Activated naive CD4-positive, alpha-beta T cell treated with anti-CD3 and anti-CD28 coated beads, Interleukin-2, amount 10 ng/mL, durations not matched to agents 7 days and 5 days (primary cell): ENCODE measurements at regions not wholly inside any gene's neighbourhood (a gene's known extent, or its start where the extent isn't known, plus 50 kb on each side); places are given as distances from the start of the nearest gene placed in this dataset.

Experiments used
- CTCF ChIA-PET: fragments of 350-600 bp; sonication (Branson Sonifier 250); formaldehyde crosslinking; loops from one replicate; lab custom pipeline; 2021; ENCODE audit warnings: antibody characterized with exemption; lab: Charles Lee
- DNase-seq: peaks from one replicate; pipeline ENCODE4 v3.0.0-alpha.2; 2020
- H3K27ac Mint-ChIP-seq: one replicate; pipeline ENCODE4 v1.8.0; 2021; ENCODE audit warnings: mild to moderate bottlenecking, moderate library complexity, mixed read lengths
- H3K27me3 Mint-ChIP-seq: one replicate; pipeline ENCODE4 v1.8.0; 2021; ENCODE audit warnings: mild to moderate bottlenecking, mixed read lengths
- H3K36me3 Mint-ChIP-seq: one replicate; pipeline ENCODE4 v1.8.0; 2021; ENCODE audit warnings: mixed read lengths
- H3K4me1 Mint-ChIP-seq: one replicate; pipeline ENCODE4 v1.8.0; 2021; ENCODE audit warnings: mixed read lengths
- H3K4me3 Mint-ChIP-seq: one replicate; pipeline ENCODE4 v1.8.0; 2021; ENCODE audit warnings: mild to moderate bottlenecking, moderate library complexity, mixed read lengths
- H3K9me3 Mint-ChIP-seq: one replicate; pipeline ENCODE4 v1.8.0; 2021; ENCODE audit warnings: mixed read lengths

DNA sequence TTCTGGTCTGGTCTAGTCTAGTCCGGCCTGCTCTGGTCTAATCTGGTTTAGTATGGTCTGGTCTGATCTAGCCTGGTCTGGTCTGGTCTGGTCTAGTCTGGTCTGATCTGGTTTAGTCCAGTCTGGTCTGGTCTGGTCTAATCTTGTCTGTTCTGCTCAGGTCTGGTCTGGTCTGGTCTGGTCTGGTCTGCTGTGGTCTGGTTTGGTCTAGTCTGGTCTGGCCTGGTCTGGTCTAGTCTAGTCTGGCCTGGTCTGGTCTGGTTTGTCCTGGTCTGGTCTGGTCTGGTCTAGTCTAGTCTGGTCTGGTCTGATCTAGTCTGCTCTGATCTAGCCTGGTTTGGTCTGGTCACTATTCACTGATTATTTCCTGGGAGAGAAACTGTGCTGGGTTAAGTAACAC lies 84.1 kb upstream of the PRR23E start:
- Mint-ChIP-seq H3K4me1 (no peaks in the 10 kb centered on the region), H3K9me3 (peaks cover 5% of the 10 kb centered on the region), H3K36me3 (no peaks in the 10 kb centered on the region), H3K27me3 (peaks cover 4% of the 10 kb centered on the region), H3K4me3 (no peak overlapping the region), H3K27ac (no peak overlapping the region)
- DNase-seq, result no peak
- CTCF ChIA-PET, result no interaction called here

- no peak for DNase-seq
- Mint-ChIP-seq H3K27me3 (peaks cover 4% of the 10 kb centered on the region), H3K4me1 (no peaks in the 10 kb centered on the region), H3K4me3 (no peak overlapping the region), H3K27ac (no peak overlapping the region), H3K9me3 (peaks cover 5% of the 10 kb centered on the region), H3K36me3 (no peaks in the 10 kb centered on the region)
- CTCF ChIA-PET, result no interaction called here
Observed at GRCh38 chr3:127110982-127111693, 81.8 kb upstream of the PRR23E start.

GRCh38 chr3:127112796-127113570 lies 79.9 kb upstream of the PRR23E start:
- no peak overlapping the region for H3K27ac Mint-ChIP-seq
- no peaks in the 10 kb centered on the region for H3K36me3 Mint-ChIP-seq
- H3K9me3 Mint-ChIP-seq, result peaks cover 5% of the 10 kb centered on the region
- H3K4me1 Mint-ChIP-seq, result no peaks in the 10 kb centered on the region
- no peak overlapping the region for H3K4me3 Mint-ChIP-seq
- H3K27me3 Mint-ChIP-seq, result peaks cover 4% of the 10 kb centered on the region
- no peak for DNase-seq
- CTCF ChIA-PET, result no interaction called here

GRCh38 chr3:127113571-127113891 lies 79.4 kb upstream of the PRR23E start:
- H3K27me3 Mint-ChIP-seq, result peaks cover 4% of the 10 kb centered on the region
- peaks cover 5% of the 10 kb centered on the region for H3K9me3 Mint-ChIP-seq
- H3K36me3 Mint-ChIP-seq, result no peaks in the 10 kb centered on the region
- DNase-seq, result no peak
- H3K27ac Mint-ChIP-seq, result no peak overlapping the region
- H3K4me3 Mint-ChIP-seq, result no peak overlapping the region
- no peaks in the 10 kb centered on the region for H3K4me1 Mint-ChIP-seq
- CTCF ChIA-PET, result no interaction called here

DNA sequence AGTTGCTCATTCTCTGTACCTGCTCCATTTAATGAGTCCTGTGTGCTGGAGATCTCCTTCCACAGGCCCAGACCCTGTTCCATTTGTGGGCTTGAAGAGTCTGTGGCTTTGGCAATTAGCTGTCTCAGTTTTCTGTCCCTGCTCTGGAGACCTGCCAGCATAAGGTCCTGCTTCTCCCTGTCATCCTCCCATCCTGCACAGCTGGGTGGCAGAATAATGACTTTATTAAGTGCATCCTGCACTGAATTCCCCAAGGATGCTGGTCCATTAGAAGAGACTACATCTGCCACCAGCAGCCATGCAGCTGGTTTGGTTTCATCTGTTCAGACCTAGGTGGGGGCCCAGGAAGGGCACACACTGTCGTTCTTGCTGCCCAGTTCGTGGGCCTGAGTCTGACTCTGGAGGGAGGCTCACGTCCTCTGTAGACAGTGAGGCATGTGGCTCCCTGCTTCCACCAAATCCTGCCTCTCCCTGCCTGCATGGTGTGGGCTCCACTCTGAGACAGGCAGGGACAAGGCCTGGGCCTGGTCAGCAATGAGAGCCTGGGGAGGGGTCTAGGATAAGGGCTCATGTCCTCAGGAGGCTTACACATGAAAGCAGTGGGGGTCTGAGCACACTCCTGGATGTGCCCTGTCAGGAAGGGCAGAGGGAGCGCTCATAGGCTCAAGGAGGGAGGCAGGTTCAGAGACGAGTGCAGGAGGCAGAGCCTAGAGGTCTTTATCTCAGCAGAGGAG lies 78.4 kb upstream of the PRR23E start:
- Mint-ChIP-seq H3K27ac (no peak overlapping the region), H3K9me3 (peaks cover 5% of the 10 kb centered on the region), H3K4me3 (no peak overlapping the region), H3K4me1 (no peaks in the 10 kb centered on the region), H3K27me3 (peaks cover 4% of the 10 kb centered on the region), H3K36me3 (no peaks in the 10 kb centered on the region)
- CTCF ChIA-PET, result no interaction called here
- DNase-seq, result no peak

GRCh38 chr3:127115691-127116351 lies 77.1 kb upstream of the PRR23E start:
- H3K4me1 Mint-ChIP-seq, result no peaks in the 10 kb centered on the region
- no peaks in the 10 kb centered on the region for H3K36me3 Mint-ChIP-seq
- no peak overlapping the region for H3K27ac Mint-ChIP-seq
- DNase-seq, result no peak
- H3K4me3 Mint-ChIP-seq, result no peak overlapping the region
- H3K9me3 Mint-ChIP-seq, result peaks cover 5% of the 10 kb centered on the region
- CTCF ChIA-PET, result no interaction called here
- no peaks in the 10 kb centered on the region for H3K27me3 Mint-ChIP-seq

GRCh38 chr3:127118366-127118765 lies 74.6 kb upstream of the PRR23E start:
- Mint-ChIP-seq H3K4me3 (no peak overlapping the region), H3K36me3 (no peaks in the 10 kb centered on the region), H3K27me3 (no peaks in the 10 kb centered on the region), H3K9me3 (no peaks in the 10 kb centered on the region), H3K27ac (no peak overlapping the region), H3K4me1 (no peaks in the 10 kb centered on the region)
- CTCF ChIA-PET, result no interaction called here
- DNase-seq, result no peak

- Mint-ChIP-seq H3K27ac (no peak overlapping the region), H3K4me1 (no peaks in the 10 kb centered on the region), H3K27me3 (peaks cover 4% of the 10 kb centered on the region), H3K36me3 (no peaks in the 10 kb centered on the region), H3K4me3 (no peak overlapping the region), H3K9me3 (no peaks in the 10 kb centered on the region)
- no peak for DNase-seq
- CTCF ChIA-PET, result no interaction called here
Observed at GRCh38 chr3:127119693-127120464, 73.1 kb upstream of the PRR23E start.

GRCh38 chr3:127120851-127121647 lies 71.9 kb upstream of the PRR23E start:
- Mint-ChIP-seq H3K4me3 (no peak overlapping the region), H3K4me1 (no peaks in the 10 kb centered on the region), H3K36me3 (no peaks in the 10 kb centered on the region), H3K9me3 (no peaks in the 10 kb centered on the region), H3K27ac (no peak overlapping the region), H3K27me3 (peaks cover 4% of the 10 kb centered on the region)
- CTCF ChIA-PET, result no interaction called here
- DNase-seq, result no peak

DNA sequence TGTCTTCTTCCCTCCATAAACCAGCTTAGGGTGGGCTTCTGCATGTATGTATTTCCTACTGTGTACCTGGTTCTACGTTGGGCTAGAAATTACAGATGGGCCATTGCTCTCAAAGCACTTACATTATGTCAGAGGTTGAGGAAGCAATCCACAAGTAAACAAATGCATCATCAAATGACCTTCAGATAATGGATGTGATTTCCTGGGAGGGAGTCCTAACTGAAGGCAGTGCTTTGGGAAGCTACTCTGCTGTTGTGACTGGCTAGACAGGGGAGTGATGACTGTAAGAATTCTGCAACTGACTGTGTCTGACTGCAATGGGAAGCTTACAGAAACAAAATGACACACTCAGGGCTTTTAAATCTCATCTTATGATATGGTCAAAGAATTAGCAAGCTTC lies 71.0 kb upstream of the PRR23E start:
- Mint-ChIP-seq H3K36me3 (no peaks in the 10 kb centered on the region), H3K4me3 (no peak overlapping the region), H3K4me1 (no peaks in the 10 kb centered on the region), H3K27ac (no peak overlapping the region), H3K27me3 (peaks cover 4% of the 10 kb centered on the region), H3K9me3 (no peaks in the 10 kb centered on the region)
- no peak for DNase-seq
- CTCF ChIA-PET, result no interaction called here

- Mint-ChIP-seq H3K4me1 (no peaks in the 10 kb centered on the region), H3K9me3 (no peaks in the 10 kb centered on the region), H3K27ac (no peak overlapping the region), H3K36me3 (no peaks in the 10 kb centered on the region), H3K4me3 (no peak overlapping the region), H3K27me3 (peaks cover 4% of the 10 kb centered on the region)
- no peak for DNase-seq
- CTCF ChIA-PET, result no interaction called here
Observed at GRCh38 chr3:127123533-127123932, 69.4 kb upstream of the PRR23E start.

DNA sequence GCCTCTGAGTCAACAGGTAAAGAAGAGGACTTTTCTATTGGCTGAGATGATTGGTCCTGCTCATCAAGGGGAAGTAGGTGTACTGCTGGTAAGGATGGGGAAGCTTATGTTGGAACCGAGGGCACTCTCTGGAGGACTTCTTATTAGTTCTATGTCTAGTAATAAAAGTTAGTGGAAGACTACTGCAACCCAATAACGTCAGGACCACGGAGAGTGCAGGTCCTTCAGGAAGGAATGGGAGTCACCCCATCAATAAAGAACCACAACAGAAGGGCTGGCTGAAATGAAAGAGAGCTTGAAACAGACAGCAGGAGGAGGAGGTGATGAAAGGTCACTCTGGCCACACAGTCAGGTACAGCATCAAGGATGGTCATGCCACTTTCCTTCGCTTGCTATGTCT lies 68.8 kb upstream of the PRR23E start:
- H3K9me3 Mint-ChIP-seq, result no peaks in the 10 kb centered on the region
- no peaks in the 10 kb centered on the region for H3K4me1 Mint-ChIP-seq
- H3K27me3 Mint-ChIP-seq, result peaks cover 4% of the 10 kb centered on the region

GRCh38 chr3:127131424-127132170 lies 61.3 kb upstream of the PRR23E start:
- Mint-ChIP-seq H3K36me3 (no peaks in the 10 kb centered on the region), H3K27ac (no peak overlapping the region), H3K27me3 (peaks cover 30% of the 10 kb centered on the region), H3K4me1 (no peaks in the 10 kb centered on the region), H3K4me3 (no peak overlapping the region), H3K9me3 (no peaks in the 10 kb centered on the region)
- CTCF ChIA-PET, result no interaction called here
- no peak for DNase-seq

More for the DNA sequence above, 68.8 kb upstream of the PRR23E start:
- Mint-ChIP-seq H3K4me3 (no peak overlapping the region), H3K36me3 (no peaks in the 10 kb centered on the region), H3K27ac (no peak overlapping the region)
- CTCF ChIA-PET, result no interaction called here
- DNase-seq, result no peak
